PC-3 (cell line): ENCODE measurements at regions not wholly inside any gene's neighbourhood (a gene's known extent, or its start where the extent isn't known, plus 50 kb on each side); places are given as distances from the start of the nearest gene placed in this dataset.

ENCODE experiments used
- ATAC-seq: fragments of 200-7000 bp; cut with Tn5 transposase; 2 replicates; pipeline ENCODE4 v1.9.1; 2020; ENCODE audit warnings: mild to moderate bottlenecking, moderate library complexity
- BruUV-seq: library from RNA; stranded (reverse); fragments of 400-500 nt; replicated peaks from 2 replicates; lab custom pipeline; 2021; lab: Mats Ljungman, UMichigan
- CTCF ChIA-PET: fragments of 300-600 bp; sonication (Branson Sonifier 250); formaldehyde crosslinking; loops from one replicate; lab custom pipeline; 2022; ENCODE audit warnings: antibody characterized with exemption; lab: Charles Lee
- POLR2A ChIA-PET: fragments of 300-600 bp; sonication (Branson Sonifier 250); formaldehyde crosslinking; loops from one replicate; lab custom pipeline; 2022; ENCODE audit warnings: antibody characterized with exemption; ENCODE audit not compliant: unreplicated experiment; lab: Charles Lee
- DNase-seq: peaks from one replicate; pipeline ENCODE4 v3.0.0-alpha.2; 2015
- H2AFZ ChIP-seq: fragments of 300-600 bp; sonication (generic); 2 replicates; pipeline ENCODE4 v1.6.0; 2016; ENCODE audit warnings: antibody characterized with exemption, low read length
- H3F3A ChIP-seq: fragments of 300-600 bp; sonication (generic); one replicate; pipeline ENCODE4 v1.6.0; 2017; ENCODE audit warnings: antibody characterized with exemption, low read length, control low read depth, mild to moderate bottlenecking; ENCODE audit not compliant: unreplicated experiment
- H3K27ac ChIP-seq: fragments of 300-600 bp; sonication (generic); 2 replicates; pipeline ENCODE4 v1.5.1; 2016; ENCODE audit warnings: mild to moderate bottlenecking, low read length
- H3K27me3 ChIP-seq: fragments of 300-600 bp; sonication (generic); 2 replicates; pipeline ENCODE4 v1.6.1; 2016; ENCODE audit warnings: low read length, mixed read lengths
- H3K36me3 ChIP-seq: fragments of 300-600 bp; sonication (generic); 2 replicates; pipeline ENCODE4 v1.6.1; 2016; ENCODE audit warnings: low read depth, mixed run types, low read length, mixed read lengths
- H3K4me1 ChIP-seq: fragments of 300-600 bp; sonication (generic); 2 replicates; pipeline ENCODE4 v1.5.1; 2016; ENCODE audit warnings: low read length; ENCODE audit not compliant: insufficient read depth
- H3K4me2 ChIP-seq: fragments of 300-600 bp; sonication (generic); 2 replicates; pipeline ENCODE4 v1.6.0; 2016; ENCODE audit warnings: low read length
- H3K4me3 ChIP-seq: fragments of 300-600 bp; sonication (generic); 2 replicates; pipeline ENCODE4 v1.5.1; 2016; ENCODE audit warnings: mild to moderate bottlenecking, low read length, mixed read lengths
- H3K79me2 ChIP-seq: fragments of 300-600 bp; sonication (generic); 2 replicates; pipeline ENCODE4 v1.6.1; 2017; ENCODE audit warnings: low read length, mixed read lengths
- H3K9ac ChIP-seq: fragments of 300-600 bp; sonication (generic); 2 replicates; pipeline ENCODE4 v1.6.0; 2016; ENCODE audit warnings: mild to moderate bottlenecking, low read length
- H3K9me2 ChIP-seq: fragments of 300-600 bp; sonication (generic); replicated peaks from 2 replicates; pipeline ENCODE4 v1.6.1; 2016; ENCODE audit warnings: mixed run types, low read length, mixed read lengths
- H3K9me3 ChIP-seq: fragments of 300-600 bp; sonication (generic); 2 replicates; pipeline ENCODE4 v1.6.1; 2016; ENCODE audit warnings: low read length, mixed read lengths
- H4K20me1 ChIP-seq: fragments of 300-600 bp; sonication (generic); 2 replicates; pipeline ENCODE4 v1.6.1; 2016; ENCODE audit warnings: low read length, mixed read lengths
- CTCF ChIP-seq: fragments of 300-600 bp; sonication (generic); conservative IDR thresholded peaks from 2 replicates; pipeline ENCODE4 v1.5.1; 2017; ENCODE audit warnings: antibody characterized with exemption, low read depth, mild to moderate bottlenecking, low read length
- EZH2 ChIP-seq: fragments of 300-600 bp; sonication (generic); IDR thresholded peaks from one replicate; pipeline ENCODE4 v1.6.1; 2017; ENCODE audit warnings: antibody characterized with exemption, mild to moderate bottlenecking, low read length; ENCODE audit not compliant: unreplicated experiment
- EZH2phosphoT487 ChIP-seq: fragments of 300-600 bp; sonication (generic); IDR thresholded peaks from 2 replicates; pipeline ENCODE4 v1.6.1; 2018; ENCODE audit warnings: mild to moderate bottlenecking, antibody characterized with exemption, low read length, borderline replicate concordance
- intact Hi-C: fragments of 100-400 bp; cut with micrococcal nuclease; formaldehyde crosslinking; loops from 2 replicates; pipeline ENCODE4 v1.9.0; 2023

DNA sequence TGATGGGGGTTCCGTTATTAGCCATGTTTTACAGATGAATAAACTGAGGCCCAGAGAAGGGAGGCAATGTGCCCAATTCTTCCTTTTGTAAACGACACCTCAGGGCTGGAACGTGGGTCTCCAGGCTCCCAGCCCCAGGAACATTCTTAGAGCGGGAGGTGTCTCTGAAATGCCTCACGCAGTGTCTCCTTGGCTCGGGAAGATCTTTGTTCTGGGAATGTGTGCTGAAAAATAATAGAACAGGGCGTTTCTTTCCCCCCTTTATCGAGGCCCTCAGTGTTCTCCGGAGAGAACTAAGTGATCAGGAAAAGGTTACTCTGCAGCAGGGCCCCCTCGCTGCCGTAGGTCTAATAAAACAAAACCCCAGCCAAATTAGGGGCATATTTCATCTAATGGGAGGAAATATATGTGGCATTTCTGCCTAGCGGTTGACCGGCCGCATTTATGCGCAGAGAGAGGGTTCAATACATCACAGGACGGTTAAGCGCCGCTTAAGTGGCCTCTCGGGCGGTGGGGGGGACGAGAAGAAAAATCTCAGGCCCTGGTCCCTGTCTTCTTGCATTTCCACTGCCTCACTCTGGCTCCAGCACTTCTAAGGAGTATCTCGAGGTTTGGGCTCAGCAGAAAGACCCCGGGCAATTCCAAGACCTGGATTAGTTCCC lies 564.3 kb downstream of the MN1 start:
- TF ChIP-seq CTCF (no peak), EZH2 (no peak), EZH2phosphoT487 (no peak)
- ATAC-seq (no peak), DNase-seq (no peak)
- no peak overlapping the region for H3K4me2 ChIP-seq
- no peaks in the 10 kb centered on the region for H4K20me1 ChIP-seq
- no peaks in the 10 kb centered on the region for H3K36me3 ChIP-seq
- intact Hi-C loops = no loop called here
- CTCF ChIA-PET = no interaction called here
- H2AFZ ChIP-seq = no peak overlapping the region
- H3K4me1 ChIP-seq = no peaks in the 10 kb centered on the region
- 0 out of 2 replicates have a peak, but pooled peaks cover 13% of the 10 kb centered on the region for H3K27me3 ChIP-seq
- no peak overlapping the region for H3K4me3 ChIP-seq
- H3F3A ChIP-seq = no peaks in the 10 kb centered on the region
- H3K27ac ChIP-seq = no peak overlapping the region
- no peak overlapping the region for H3K9ac ChIP-seq
- no TSS peak for BruUV-seq
- no peaks in the 10 kb centered on the region for H3K79me2 ChIP-seq
- POLR2A ChIA-PET = no interaction called here
- no peaks in the 10 kb centered on the region for H3K9me3 ChIP-seq
- no peaks in the 10 kb centered on the region for H3K9me2 ChIP-seq

DNA sequence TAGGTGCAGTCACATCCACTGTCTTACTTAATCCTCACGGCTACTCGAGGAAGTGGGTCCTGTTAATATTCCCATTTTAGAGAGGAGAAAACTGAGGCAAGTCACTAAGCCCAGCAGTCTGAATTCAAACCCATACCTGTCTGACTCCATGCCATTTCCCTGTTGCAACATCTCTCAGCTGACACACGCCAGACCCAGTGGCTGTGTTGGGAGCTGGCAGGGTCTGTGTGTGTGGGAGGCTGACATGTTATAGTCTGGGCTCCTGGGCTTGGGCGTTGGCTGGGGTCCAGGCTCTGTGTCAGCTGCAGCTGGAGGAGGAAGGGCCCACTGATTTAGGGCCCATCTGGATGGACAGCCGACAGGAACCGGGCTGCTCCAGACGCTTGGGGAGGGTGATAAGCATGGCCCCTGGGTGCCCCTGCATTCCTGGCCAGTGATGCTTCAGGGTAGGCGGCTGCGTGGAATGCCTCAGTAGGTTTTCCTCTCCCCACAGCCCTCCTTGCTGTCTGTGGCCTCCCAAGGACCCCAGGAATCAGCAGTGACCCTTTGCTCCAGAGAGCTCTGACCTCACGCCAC lies 562.5 kb downstream of the MN1 start:
- ChIA-PET POLR2A (no interaction called here), CTCF (no interaction called here)
- Histone ChIP-seq H3K27me3 (0 out of 2 replicates have a peak, but pooled peaks cover 8% of the 10 kb centered on the region), H3K4me1 (no peaks in the 10 kb centered on the region), H3K9ac (no peak overlapping the region), H3K4me3 (no peak overlapping the region), H3K79me2 (no peaks in the 10 kb centered on the region), H4K20me1 (no peaks in the 10 kb centered on the region), H3K9me2 (no peaks in the 10 kb centered on the region), H2AFZ (no peak overlapping the region), H3K36me3 (no peaks in the 10 kb centered on the region), H3F3A (no peaks in the 10 kb centered on the region), H3K9me3 (no peaks in the 10 kb centered on the region), H3K4me2 (no peak overlapping the region), H3K27ac (no peak overlapping the region)
- ATAC-seq = no peak
- DNase-seq = peak; percentile 7
- intact Hi-C loops = no loop called here
- TF ChIP-seq EZH2phosphoT487 (no peak), EZH2 (no peak), CTCF (no peak)
- BruUV-seq = no TSS peak

DNA sequence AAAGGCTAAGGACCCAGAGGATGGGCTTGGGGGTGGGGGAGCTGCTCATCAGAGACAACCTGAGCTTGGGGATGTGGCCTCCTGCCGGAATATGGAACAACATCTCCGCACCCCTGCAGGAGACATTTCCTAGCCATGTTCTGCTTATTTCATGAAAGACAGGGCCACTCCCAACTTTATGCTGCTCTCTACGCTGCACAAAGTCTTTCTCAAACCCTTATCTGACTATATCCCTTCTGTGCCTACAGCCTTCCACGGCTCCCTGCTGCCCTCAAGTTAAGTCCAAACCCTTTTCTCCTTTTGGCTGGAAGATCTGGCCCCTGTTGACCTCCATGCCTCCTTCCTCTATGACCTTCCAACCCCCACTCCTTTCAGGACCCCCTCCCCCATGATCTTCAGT lies 562.0 kb downstream of the MN1 start:
- Histone ChIP-seq H3K79me2 (no peaks in the 10 kb centered on the region), H3K9ac (no peak overlapping the region), H3K4me1 (no peaks in the 10 kb centered on the region), H3K4me2 (no peak overlapping the region), H3K27ac (no peak overlapping the region), H3K27me3 (0 out of 2 replicates have a peak, but pooled peaks cover 8% of the 10 kb centered on the region), H2AFZ (no peak overlapping the region), H3K9me3 (no peaks in the 10 kb centered on the region), H4K20me1 (no peaks in the 10 kb centered on the region), H3K9me2 (no peaks in the 10 kb centered on the region), H3K4me3 (no peak overlapping the region), H3F3A (no peaks in the 10 kb centered on the region), H3K36me3 (no peaks in the 10 kb centered on the region)
- intact Hi-C loops = no loop called here
- ChIA-PET CTCF (no interaction called here), POLR2A (no interaction called here)
- DNase-seq (no peak), ATAC-seq (no peak)
- TF ChIP-seq CTCF (no peak), EZH2phosphoT487 (no peak), EZH2 (no peak)
- BruUV-seq = no TSS peak
